OCI-LY7 (cell line): ENCODE measurements at regions not wholly inside any gene's neighbourhood (a gene's known extent, or its start where the extent isn't known, plus 50 kb on each side); places are given as distances from the start of the nearest gene placed in this dataset.

ENCODE experiments used
- BruUV-seq: library from RNA; stranded (reverse); fragments of 400-500 nt; replicated peaks from 2 replicates; lab custom pipeline; 2021; lab: Mats Ljungman, UMichigan
- CTCF ChIA-PET: fragments of 300-600 bp; sonication (Branson Sonifier 250); formaldehyde crosslinking; loops from one replicate; lab custom pipeline; 2022; ENCODE audit warnings: antibody characterized with exemption; ENCODE audit not compliant: unreplicated experiment; lab: Charles Lee
- POLR2A ChIA-PET: fragments of 300-600 bp; sonication (Branson Sonifier 250); formaldehyde crosslinking; loops from one replicate; lab custom pipeline; 2022; ENCODE audit warnings: antibody characterized with exemption; lab: Charles Lee
- DNase-seq: peaks from one replicate; pipeline ENCODE4 v3.0.0-alpha.2; 2015; ENCODE audit warnings: low spot score
- H2AFZ ChIP-seq: fragments of 200-600 bp; sonication (generic), shearing (Covaris generic); 2 replicates; pipeline ENCODE4 v1.6.1; 2014; ENCODE audit warnings: mild to moderate bottlenecking, antibody characterized with exemption, low read length, moderate library complexity
- H3K27ac ChIP-seq: fragments of 200-600 bp; sonication (generic); 2 replicates; pipeline ENCODE4 v1.5.1; 2014; ENCODE audit warnings: mixed run types, low read depth, mild to moderate bottlenecking, moderate library complexity, low read length, inconsistent platforms; ENCODE audit not compliant: poor library complexity, severe bottlenecking
- H3K36me3 ChIP-seq: fragments of 200-600 bp; sonication (generic); 2 replicates; pipeline ENCODE4 v1.6.1; 2014; ENCODE audit warnings: mild to moderate bottlenecking, antibody characterized with exemption, low read length, moderate library complexity, mixed read lengths; ENCODE audit not compliant: insufficient read depth
- H3K4me1 ChIP-seq: fragments of 200-600 bp; sonication (generic); 2 replicates; pipeline ENCODE4 v1.5.1; 2014; ENCODE audit warnings: mild to moderate bottlenecking, low read length; ENCODE audit not compliant: insufficient read depth, poor library complexity, severe bottlenecking
- H3K4me2 ChIP-seq: fragments of 200-600 bp; sonication (generic); 2 replicates; pipeline ENCODE4 v1.6.1; 2014; ENCODE audit warnings: mild to moderate bottlenecking, low read length
- H3K4me3 ChIP-seq: fragments of 200-600 bp; sonication (generic); 2 replicates; pipeline ENCODE4 v1.5.1; 2014; ENCODE audit warnings: mild to moderate bottlenecking, low read depth, low read length; ENCODE audit not compliant: poor library complexity, severe bottlenecking
- H3K79me2 ChIP-seq: fragments of 200-600 bp; sonication (generic); 2 replicates; pipeline ENCODE4 v1.6.1; 2016; ENCODE audit warnings: low read depth, mild to moderate bottlenecking, low read length, moderate library complexity, mixed read lengths; ENCODE audit not compliant: insufficient read depth
- H3K9me2 ChIP-seq: fragments of 200-600 bp; sonication (generic); 2 replicates; pipeline ENCODE4 v1.6.1; 2016; ENCODE audit warnings: mild to moderate bottlenecking, low read length, mixed read lengths; ENCODE audit not compliant: insufficient read depth
- H3K9me3 ChIP-seq: fragments of 200-600 bp; sonication (generic); 2 replicates; pipeline ENCODE4 v1.6.1; 2014; ENCODE audit warnings: mild to moderate bottlenecking, mixed run types, low read length, mixed read lengths
- H4K20me1 ChIP-seq: fragments of 200-600 bp; sonication (generic); 2 replicates; pipeline ENCODE4 v1.6.1; 2014; ENCODE audit warnings: mild to moderate bottlenecking, antibody characterized with exemption, low read length, moderate library complexity, mixed read lengths; ENCODE audit not compliant: insufficient read depth
- EZH2phosphoT487 ChIP-seq: fragments of 200-600 bp; sonication (generic); IDR thresholded peaks from 2 replicates; pipeline ENCODE4 v1.6.1; 2018; ENCODE audit warnings: low read depth, borderline replicate concordance, mild to moderate bottlenecking, mixed run types, antibody characterized with exemption, low read length, moderate library complexity, mixed read lengths
- intact Hi-C: fragments of 100-400 bp; cut with micrococcal nuclease; formaldehyde crosslinking; loops from one replicate; pipeline ENCODE4 v1.10.0; 2022; ENCODE audit not compliant: unreplicated experiment
- TF ChIP-seq, protein P1 (sequence below): fragments of 200-600 bp; sonication (generic); conservative IDR thresholded peaks from 2 replicates; pipeline ENCODE4 v1.5.1; 2014; ENCODE audit warnings: mild to moderate bottlenecking, antibody characterized with exemption, low read length, moderate library complexity, mixed read lengths

DNA sequence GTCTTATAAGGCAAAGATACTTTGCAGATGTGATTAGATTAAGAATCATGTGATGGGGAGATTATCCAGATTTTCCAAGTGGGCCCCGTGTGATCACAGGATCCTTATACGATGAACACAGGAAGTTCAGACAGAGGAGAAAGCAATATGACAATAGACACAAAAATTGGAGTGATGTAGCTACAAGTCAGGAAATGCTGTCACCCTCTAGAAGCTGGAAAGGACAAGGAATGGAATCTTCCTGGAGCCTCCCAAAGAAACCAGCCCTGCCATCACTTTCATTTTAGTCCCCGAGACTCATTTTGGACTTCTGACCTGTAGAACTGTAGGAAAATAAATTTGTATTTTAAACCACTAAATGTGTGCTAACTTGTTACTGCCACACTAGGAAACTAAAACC lies 61.9 kb upstream of the C1orf21 start:
- ChIA-PET POLR2A (no interaction called here), CTCF (no interaction called here)
- Histone ChIP-seq H3K36me3 (no peaks in the 10 kb centered on the region), H3K79me2 (no peaks in the 10 kb centered on the region), H3K9me3 (no peaks in the 10 kb centered on the region), H2AFZ (no peak overlapping the region), H4K20me1 (no peaks in the 10 kb centered on the region), H3K4me2 (no peak overlapping the region), H3K27ac (no peak overlapping the region), H3K4me1 (no peaks in the 10 kb centered on the region), H3K4me3 (no peak overlapping the region), H3K9me2 (no peaks in the 10 kb centered on the region)
- no TSS peak for BruUV-seq
- no peak for DNase-seq
- intact Hi-C loops, result no loop called here
- no peak for TF ChIP-seq EZH2phosphoT487
- TF ChIP-seq, protein P1, sequence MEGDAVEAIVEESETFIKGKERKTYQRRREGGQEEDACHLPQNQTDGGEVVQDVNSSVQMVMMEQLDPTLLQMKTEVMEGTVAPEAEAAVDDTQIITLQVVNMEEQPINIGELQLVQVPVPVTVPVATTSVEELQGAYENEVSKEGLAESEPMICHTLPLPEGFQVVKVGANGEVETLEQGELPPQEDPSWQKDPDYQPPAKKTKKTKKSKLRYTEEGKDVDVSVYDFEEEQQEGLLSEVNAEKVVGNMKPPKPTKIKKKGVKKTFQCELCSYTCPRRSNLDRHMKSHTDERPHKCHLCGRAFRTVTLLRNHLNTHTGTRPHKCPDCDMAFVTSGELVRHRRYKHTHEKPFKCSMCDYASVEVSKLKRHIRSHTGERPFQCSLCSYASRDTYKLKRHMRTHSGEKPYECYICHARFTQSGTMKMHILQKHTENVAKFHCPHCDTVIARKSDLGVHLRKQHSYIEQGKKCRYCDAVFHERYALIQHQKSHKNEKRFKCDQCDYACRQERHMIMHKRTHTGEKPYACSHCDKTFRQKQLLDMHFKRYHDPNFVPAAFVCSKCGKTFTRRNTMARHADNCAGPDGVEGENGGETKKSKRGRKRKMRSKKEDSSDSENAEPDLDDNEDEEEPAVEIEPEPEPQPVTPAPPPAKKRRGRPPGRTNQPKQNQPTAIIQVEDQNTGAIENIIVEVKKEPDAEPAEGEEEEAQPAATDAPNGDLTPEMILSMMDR, result no peak

DNA sequence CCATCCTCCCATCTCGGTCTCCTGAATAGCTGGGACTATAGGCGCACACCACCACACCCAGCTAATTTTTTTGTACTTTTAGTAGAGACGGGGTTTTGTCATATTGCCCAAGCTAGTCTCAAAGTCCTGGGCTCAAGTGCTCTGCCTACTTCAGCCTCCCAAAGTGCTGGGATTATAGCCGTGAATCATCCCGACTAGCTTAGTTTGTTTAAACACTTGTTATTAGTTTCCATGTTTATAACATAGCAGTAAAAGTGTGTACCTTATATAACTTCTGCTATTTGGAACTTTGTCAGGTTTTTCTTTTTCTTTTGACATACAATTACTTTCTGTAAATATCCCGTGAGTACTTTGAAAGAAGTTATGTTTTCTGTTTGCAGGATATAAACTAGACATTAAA lies 60.6 kb upstream of the C1orf21 start:
- POLR2A ChIA-PET, result no interaction called here
- Histone ChIP-seq H3K4me1 (no peaks in the 10 kb centered on the region), H3K4me2 (no peak overlapping the region), H2AFZ (no peak overlapping the region), H3K36me3 (no peaks in the 10 kb centered on the region), H3K79me2 (no peaks in the 10 kb centered on the region), H3K27ac (no peak overlapping the region), H3K9me2 (no peaks in the 10 kb centered on the region), H4K20me1 (no peaks in the 10 kb centered on the region), H3K9me3 (no peaks in the 10 kb centered on the region), H3K4me3 (no peak overlapping the region)
- intact Hi-C loops, result no loop called here
- DNase-seq, result no peak
- CTCF ChIA-PET, result no interaction called here
- TF ChIP-seq EZH2phosphoT487, result no peak
- TF ChIP-seq, protein P1, result no peak
- no TSS peak for BruUV-seq

GRCh38 chr1:184329245-184329953 lies 57.4 kb upstream of the C1orf21 start:
- Histone ChIP-seq H2AFZ (no peak overlapping the region), H3K4me2 (no peak overlapping the region), H3K27ac (no peak overlapping the region), H3K9me3 (no peaks in the 10 kb centered on the region), H3K79me2 (no peaks in the 10 kb centered on the region), H4K20me1 (no peaks in the 10 kb centered on the region), H3K4me3 (no peak overlapping the region), H3K36me3 (no peaks in the 10 kb centered on the region), H3K4me1 (no peaks in the 10 kb centered on the region), H3K9me2 (no peaks in the 10 kb centered on the region)
- DNase-seq, result no peak
- intact Hi-C loops, result no loop called here
- BruUV-seq, result no TSS peak
- ChIA-PET CTCF (no interaction called here), POLR2A (no interaction called here)
- TF ChIP-seq EZH2phosphoT487, result no peak
- TF ChIP-seq, protein P1, result no peak
